ENCODE measurements at regions not wholly inside any gene's neighbourhood (a gene's known extent, or its start where the extent isn't known, plus 50 kb on each side); places are given as distances from the start of the nearest gene placed in this dataset.
"Not testable (repeated sequence)": the region's sequence is repeated elsewhere in the genome, so short reads cannot be mapped to it uniquely, and the experiment has no call there.

DNA sequence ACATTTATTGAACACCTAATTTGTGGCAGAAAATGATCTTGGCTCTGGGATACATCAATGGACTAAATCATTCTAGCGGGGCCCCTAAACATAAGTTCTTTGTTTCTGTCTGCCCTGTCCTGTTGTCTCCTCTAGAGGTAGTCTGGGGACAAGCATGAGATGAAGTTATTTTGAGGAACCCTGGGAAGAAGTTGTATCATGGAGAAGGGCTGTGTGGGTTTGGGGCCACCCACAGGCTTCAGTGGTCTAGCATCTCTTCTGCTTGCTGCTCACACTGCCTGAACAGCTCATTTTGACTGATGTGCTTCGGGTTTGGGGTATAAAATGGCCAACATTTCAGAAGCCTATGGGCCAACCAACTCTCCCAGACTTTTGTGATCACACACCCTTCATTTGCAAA lies 50.3 kb upstream of the OSBPL11 start:
- no peak for DNase-seq

DNA sequence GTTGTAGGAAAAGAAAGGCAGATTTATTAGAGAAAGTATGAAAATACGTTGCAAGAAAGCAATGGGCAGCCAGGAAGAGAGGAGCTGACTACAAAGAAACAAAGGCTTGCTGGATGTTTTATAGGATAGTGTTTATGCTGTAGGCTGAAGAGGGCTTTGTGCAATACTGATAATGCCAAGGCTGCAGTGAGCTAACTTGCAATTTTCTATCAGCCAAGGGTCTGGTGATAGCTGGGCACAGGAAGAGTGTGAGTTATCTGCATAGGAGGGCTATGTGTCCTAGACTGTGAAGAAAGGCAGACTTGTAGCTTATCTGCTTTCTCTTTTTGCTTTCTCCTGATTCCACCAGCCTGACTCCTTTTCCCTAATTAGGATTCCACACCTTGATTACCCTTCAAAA lies 51.3 kb upstream of the OSBPL11 start:
- DNase-seq, result no peak

DNA sequence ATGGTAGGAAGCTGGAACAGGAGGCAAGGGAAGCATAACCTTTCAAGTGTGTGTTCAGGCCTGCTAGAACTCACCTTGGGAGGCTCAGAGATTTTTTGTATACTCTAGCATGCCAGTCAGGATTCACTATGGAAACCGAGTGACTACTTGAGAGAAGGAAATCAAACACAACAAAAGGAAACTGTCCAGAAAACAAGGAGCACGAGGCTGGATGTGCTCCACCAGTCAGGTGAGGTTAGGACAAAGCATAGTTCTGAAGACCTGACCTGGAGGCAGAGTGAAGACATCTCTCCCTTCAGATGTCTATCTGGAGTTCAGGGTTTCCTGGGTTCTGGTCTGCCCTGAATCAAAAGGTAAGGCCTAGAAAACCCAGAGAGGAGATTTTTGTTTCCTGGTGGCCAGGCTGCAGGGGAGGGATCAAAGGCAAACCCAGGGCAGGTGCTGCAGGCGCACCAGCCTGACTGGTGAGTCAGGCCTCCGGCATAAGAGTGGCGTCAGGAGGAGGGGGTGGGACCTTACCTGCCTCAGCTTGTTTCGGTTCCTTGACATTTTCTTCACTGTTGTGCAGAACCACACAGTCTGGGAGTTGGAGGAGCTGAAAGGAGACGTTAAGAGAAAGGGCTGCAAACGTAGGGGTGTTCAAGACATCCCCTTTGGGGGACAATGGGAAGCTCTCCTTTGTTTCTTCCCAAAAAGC lies 52.2 kb upstream of the OSBPL11 start:
- no peak for DNase-seq

DNA sequence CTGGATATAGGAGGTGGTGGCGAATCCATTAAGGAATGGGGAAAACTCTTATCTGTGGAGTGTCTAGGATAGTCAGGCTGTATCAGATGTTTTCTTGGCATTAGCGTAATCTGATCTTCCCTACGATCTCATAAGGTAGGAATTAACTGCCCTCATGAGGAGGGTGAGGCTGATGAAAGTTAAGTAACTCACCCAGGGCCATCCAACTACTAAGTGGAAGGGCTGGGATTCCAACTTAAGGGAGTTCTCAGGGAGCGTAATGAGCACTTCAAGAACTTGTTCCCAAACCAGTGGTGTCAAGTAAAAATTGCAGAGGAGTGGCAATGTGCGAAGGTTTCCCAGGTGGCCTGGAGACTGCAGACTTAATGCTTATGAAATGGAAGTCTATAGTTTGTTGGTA lies 55.9 kb upstream of the OSBPL11 start:
- DNase-seq, result no peak

DNA sequence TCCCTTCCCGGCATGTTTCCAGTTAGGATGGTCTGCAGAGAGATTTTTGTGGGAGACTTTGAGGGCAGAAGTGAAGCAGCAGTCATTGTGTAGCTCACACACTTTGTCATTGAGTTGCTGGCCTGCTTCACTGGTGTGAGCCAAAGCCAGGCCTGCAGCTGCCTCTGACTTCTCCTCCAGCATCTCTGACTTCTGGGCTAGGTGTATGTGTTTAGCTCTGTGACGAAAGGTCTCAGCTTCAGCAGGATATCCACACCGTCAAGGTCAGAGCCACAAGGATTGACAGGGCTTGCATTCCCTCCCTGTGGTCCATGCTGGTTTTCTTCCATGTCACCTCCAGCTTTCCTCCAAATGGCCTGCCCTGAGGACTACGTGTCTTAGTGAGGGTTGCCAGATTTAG lies 57.1 kb upstream of the OSBPL11 start:
- no peak for DNase-seq

DNA sequence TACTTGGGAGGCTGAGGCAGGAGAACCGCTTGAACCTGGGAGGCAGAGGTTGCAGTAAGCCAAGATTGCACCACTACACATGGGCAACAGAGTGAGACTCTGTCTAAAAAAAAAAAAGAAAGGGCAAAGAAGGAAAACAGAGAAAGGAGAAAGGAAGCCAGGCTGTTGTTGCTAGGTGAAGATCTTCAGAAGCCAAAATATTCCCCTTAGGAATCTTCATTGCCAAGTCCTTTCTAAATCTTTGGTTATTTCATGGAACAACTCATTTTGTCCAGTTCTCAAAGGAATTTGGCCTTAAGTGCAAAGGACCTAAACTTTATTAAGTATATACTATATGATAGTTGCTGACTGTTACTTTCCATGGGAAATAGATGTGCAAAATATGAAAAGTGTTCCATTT lies 59.2 kb upstream of the OSBPL11 start:
- no peak for DNase-seq

DNA sequence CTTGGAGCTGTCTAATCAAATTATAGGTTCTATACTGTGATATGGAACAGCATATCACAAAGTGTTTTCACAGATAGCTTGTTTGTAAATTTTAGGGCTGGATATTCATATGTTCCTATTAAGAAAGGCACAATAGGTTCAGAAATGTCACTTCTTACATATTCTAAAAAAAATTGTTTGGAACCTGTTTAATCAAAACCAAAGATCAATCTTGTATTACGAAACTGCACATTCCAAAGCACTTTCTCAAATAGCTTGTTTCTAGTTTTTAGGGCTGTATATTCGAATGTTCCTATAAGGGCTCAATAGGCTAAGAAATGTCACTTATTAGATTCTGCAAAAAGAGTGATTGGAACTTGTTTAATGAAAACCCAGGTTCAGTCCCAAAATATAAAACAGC lies 67.4 kb upstream of the OSBPL11 start:
- DNase-seq, result no peak

DNA sequence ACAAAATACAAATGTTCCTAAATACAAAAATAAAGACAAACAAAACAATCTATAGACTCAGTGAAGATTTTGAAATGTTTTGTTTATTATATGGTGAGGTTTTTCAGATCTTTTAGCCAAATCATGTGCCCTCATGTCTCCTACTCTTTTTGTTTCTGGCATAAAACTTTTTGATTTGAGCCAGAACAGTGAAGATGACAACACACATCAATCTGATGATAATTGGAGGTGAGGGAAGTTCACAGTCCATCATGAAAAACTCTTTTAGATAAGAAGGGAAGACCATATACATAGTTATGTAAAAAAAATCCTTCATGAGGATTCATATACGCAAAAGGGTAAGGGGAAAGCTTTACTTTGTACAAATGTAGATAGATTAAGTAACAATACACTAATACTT lies 75.1 kb upstream of the OSBPL11 start:
- DNase-seq, result no peak

DNA sequence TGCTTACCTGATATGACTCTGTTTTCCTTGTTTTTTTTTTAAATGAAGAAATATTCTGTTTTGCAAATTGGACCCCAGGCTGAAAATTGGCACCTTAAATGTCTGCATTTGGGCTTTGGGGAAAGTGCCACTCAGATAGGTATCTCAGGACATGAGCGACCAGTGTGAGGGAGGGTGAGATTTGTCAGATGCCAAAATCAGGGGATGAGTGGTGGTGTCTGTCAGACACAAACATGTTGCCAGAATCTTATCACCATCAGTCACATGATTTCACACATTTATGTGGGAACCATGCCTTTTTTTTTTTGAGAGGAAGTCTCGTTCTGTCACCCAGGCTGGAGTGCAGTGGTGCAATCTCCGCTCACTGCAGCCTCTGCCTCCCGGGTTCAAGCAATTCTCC lies 75.6 kb upstream of the OSBPL11 start:
- DNase-seq, result no peak

DNA sequence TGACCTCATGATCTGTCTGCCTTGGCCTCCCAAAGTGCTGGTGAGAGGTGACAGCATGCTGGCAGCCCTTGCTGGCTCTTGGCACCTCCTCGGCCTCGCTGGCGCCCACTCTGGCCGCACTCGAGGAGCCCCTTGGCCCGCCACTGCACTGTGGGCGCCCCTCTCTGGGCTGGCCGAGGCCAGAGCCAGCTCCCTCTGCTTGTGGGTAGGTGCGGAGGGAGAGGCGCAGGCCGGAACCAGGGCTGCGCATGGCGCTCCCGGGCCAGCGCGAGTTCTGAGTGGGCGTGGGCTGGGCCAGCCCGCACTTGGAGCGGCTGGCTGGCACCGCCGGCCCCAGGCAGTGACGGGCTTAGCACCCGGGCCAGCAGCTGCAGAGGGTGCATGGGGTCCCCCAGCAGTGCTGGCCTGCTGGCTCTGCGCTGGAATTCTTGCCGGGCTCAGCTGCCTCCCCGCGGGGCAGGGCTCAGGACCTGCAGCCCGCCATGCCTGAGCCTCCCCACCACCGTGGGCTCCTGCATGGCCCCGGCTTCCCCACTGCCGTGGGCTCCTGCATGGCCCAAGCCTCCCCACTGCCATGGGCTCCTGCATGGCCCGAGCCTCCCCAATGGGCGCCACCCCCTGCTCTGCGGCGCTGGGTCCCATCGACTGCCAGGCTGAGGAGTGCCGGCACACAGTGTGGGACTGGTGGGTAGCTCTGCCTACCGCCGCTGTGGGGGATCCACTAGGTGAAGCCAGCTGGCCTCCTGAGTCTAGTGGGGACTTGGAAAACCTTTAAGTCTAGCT lies 76.4 kb upstream of the OSBPL11 start:
- no peak for DNase-seq

DNA sequence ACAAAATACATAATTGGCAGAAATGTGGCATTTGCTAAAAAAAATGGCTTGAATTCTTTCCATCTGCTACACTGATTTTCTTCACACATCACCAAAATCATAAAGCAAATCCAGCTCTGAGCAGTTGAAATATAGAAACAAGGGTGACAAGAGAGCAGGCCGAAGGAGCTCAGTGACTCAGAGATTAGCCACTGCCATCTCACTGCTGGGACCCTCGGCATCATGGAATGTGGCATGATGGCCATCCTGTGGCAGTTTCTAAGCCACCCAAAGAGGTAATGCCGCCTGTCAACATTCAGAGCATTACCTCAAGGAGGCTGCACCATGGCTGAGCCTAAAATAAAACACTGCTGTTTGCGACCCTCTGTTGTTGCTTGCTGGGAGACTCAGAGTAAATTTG lies 80.5 kb upstream of the OSBPL11 start:
- no peak for DNase-seq

DNA sequence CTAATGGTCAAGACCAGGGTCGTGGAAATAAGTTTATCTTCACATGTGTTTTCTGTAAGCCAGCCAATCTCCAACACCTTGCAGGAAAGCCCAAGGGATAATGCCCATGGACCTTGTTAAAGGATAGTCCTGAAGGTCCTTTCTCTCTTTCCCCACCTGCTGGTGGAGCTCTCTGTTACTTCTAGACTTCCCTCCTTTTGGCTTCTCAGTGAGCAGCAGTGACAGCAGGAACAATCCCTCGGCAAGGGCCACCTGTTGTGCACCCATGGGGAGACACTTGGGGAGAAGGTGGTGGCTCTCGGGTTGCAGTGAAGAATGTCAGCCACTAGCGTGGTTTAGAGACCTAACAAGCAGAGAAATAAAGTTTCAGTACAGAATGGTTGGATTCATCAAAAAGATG lies 84.0 kb upstream of the OSBPL11 start:
- no peak for DNase-seq

DNA sequence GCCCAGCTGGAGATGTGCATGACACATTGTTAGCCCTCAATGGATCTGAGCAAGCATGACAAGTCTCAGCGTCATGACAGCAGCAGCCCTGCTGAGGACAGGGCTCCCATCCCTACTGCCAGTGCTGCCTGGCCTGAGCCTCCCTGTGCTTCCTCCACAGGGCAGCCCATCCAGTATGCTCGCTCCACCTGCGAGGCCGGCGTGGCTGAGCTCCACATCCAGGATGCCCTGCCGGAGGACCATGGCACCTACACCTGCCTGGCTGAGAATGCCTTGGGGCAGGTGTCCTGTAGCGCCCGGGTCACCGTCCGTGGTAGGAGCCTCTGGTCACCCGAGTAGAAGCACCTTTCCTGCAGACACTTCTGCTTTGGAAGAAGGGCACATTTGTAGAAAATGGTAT lies 85.8 kb upstream of the OSBPL11 start:
- no peak for DNase-seq

DNA sequence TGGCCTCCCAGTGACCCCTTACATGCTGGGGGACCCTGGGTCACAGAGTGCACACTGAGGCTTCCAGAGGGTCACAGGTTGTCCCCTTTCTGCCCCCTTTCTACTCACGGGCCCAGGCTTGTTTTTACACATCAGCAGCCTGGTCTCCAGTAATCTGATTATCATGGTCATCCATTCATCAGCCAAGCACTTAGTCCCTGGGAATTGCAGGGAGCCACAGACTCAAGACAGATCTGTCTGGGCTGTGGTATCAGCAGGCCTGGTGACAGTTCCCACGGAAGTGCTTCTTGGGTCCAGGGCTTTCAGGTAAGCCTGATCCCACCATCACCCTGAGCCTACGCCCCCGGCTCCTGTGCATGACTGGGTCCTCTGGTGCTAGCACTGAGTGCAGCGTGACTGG lies 86.6 kb upstream of the OSBPL11 start:
- not testable (repeated sequence) for DNase-seq

DNA sequence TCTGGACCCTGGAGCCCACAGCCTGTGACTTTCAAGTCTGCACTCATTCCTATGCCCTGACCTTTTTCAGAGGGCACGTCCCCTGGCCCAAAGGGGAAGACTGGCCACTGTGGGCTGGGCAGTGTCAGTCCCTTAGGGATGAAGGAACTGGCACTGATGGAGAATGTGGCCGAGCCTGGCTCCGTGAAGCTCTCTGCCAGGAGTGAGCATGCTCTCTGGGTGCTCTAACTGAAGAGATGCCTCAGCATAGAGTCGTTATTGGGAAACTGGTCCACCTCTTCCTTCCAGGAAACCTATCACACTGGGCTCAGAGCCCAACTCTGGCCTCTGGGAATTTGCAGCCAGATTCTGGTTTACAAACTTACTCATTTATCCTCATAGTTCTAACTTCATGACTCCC lies 87.3 kb upstream of the OSBPL11 start:
- peak; percentile 47 for DNase-seq

DNA sequence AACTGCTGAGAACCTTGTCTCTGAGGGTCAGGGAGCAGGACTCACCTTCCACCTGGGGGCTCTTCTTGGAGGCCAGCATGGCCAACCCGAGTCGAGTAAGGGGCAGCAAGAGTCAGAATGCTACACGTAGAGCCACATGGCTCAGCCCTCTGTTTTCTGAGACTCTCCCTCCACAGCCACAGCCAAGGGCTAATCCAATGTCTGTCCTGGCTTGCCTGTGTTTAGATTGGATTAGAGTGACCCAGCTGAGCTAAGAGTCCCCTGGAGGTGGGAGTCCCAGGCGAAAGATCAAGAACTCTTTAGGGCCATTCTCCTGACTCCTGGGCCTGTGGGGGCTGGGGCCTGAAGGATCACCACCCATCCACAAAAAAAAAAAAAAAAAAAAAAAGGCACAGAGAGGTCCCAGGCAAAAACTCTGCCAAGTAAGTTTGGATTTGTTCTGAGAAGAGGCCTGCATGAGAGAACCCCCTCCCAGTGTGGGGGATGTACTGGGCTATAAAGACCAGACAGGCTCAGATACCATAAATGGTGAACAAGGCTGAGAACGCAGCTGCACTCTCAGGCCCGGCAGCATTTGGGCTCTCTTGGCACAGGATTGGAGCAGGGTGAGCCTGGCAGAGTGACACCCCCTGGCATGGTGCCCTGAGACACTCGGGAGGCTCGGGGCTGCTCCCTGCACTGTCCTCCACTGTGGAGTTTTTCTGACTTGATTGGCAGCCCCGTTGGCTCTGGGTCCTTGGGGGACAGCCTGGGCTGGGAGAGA lies 88.0 kb upstream of the OSBPL11 start:
- DNase-seq, result no peak

DNA sequence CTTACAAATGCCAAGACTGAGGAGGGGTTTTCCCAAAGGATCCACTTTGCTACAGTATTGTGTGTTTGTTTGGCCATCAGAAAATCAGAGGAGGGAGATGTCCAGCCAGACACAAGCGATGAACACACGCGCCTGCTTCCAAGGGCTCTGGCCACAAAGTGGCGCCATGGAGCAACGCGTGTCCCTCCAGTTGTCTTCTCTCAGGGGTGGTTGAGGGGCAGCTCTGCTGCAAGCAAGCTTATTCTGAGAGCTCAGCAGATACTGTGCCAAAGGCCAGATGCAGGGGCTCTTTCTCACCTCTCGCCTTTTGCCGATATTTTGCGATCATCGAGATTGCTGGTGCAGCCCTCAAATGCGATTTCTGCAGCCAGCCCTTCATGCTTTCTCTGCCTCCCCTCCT lies 88.9 kb upstream of the OSBPL11 start:
- DNase-seq, result no peak

DNA sequence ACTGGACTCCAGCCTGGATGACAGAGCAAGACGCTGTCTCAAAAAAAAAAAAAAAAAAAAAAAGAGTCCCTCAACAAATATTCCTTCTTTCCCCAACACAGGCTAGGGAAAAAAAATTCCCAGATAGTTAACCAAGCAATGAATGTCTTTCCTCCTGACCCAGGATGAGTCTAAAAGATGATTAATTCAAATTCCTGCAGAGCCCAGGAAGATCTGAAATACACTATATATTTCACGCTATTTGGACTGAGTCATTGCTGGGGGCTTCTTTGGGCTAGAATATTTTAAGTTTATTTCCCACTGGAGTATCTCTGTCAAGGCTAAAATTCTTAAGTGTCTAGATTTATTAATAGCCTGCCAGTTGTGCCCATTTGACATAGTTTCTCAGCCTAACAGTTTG lies 90.4 kb upstream of the OSBPL11 start:
- DNase-seq, result not testable (repeated sequence)

DNA sequence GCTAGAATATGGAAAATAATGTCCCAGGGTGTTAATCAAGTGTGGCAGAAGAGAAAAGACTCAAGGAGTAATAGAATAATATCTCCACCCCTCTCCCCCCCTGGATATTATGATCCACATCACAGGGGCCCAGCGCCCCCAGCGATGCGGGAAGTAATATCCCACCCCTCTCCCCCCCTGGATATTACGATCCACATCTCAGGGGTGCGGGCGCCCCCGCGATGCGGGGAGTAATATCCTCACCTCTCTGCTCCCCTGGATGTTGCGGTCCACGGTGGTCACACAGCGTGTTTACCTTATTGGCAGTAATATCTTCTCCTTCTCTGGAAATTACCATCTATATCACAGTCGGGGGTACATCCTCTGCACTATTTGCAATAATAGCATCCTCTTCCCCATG lies 97.1 kb upstream of the OSBPL11 start:
- DNase-seq, result no peak

DNA sequence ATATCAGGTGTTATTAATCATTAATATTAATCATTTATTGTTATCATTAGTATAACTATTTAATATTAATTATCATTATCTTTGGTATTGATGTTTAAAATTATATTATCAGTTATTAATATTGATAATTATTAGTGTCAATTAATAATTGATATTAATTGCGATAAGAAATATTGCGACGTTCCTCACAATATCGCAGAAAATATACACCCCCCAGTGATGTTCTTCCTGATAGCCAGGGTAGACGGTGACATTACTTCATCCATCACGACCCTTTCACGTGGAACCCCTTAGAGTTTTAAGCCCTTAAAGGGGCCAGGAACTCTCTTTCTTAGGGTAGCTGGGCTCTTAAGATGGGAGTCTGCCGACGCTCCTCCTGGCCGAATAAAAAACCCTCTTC lies 98.6 kb upstream of the OSBPL11 start:
- no peak for DNase-seq

DNA sequence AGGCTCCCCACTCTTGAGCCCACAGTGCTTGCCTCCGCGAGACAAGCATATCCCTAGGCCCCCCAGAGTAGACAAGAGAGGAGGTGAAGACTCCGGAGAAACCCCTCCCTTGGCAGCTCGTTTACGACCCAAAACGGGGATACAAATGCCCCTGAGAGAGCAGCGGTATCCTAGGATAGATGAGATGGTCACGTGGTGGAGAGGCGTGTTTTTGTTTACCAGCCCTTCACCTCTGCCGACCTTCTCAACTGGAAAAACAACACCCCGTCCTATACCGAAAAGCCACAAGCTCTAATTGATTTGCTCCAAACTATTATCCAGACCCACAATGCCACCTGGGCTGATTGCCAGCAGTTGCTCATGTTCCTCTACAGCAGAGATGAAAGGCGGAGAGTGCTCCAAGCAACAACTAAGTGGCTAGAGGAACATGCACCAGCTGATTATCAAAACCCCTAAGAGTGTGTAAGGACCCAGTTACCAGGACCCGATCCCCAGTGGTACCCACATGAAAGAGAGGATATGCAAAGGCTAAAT lies 99.5 kb upstream of the OSBPL11 start:
- no peak for DNase-seq

DNA sequence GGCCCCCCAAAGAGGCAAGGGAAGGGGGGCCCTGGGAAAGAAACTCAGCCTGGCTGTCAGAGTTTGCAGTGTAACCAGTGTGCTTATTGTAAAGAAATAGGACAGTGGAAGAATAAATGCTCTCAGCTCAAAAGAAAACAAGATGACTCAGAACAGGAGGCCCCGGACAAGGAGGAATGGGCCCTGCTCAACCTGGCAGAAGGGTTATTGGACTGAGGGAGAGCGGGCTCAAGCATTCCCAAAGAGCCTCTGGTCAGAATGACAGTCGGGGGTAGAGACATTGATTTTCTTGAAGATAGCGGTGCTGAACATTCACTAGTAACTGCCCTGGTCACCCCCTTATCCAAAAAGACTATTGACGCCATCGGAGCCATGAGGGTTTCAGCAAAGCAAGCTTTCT lies 100.4 kb upstream of the OSBPL11 start:
- DNase-seq, result no peak

DNA sequence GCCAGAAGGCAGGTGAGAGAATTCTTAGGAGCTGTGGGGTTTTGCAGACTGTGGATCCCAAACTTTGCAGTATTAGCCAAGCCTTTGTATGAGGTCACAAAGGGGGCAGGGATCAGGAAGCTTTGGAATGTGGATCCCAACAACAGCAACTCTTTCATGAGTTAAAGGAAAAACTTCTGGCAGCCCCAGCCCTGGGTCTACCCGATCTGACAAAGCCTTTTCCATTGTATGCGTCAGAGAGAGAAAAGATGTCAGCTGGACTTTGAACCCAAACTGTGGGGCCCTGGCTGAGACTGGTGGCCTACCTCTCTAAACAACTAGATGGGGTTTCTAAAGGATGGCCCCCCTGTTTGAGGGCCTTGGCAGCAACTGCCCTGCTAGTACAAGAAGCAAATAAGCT lies 101.8 kb upstream of the OSBPL11 start:
- DNase-seq, result not testable (repeated sequence)
